ENCODE measurements at regions not wholly inside any gene's neighbourhood (a gene's known extent, or its start where the extent isn't known, plus 50 kb on each side); places are given as distances from the start of the nearest gene placed in this dataset.

- TF ChIP-seq, protein P1, sequence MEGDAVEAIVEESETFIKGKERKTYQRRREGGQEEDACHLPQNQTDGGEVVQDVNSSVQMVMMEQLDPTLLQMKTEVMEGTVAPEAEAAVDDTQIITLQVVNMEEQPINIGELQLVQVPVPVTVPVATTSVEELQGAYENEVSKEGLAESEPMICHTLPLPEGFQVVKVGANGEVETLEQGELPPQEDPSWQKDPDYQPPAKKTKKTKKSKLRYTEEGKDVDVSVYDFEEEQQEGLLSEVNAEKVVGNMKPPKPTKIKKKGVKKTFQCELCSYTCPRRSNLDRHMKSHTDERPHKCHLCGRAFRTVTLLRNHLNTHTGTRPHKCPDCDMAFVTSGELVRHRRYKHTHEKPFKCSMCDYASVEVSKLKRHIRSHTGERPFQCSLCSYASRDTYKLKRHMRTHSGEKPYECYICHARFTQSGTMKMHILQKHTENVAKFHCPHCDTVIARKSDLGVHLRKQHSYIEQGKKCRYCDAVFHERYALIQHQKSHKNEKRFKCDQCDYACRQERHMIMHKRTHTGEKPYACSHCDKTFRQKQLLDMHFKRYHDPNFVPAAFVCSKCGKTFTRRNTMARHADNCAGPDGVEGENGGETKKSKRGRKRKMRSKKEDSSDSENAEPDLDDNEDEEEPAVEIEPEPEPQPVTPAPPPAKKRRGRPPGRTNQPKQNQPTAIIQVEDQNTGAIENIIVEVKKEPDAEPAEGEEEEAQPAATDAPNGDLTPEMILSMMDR (IDR thresholded peaks at IDR 0.05): no peak
- TF ChIP-seq POLR2A (IDR thresholded peaks at IDR 0.05) (no peak), EP300 (IDR thresholded peaks at IDR 0.05) (no peak)
- Histone ChIP-seq H3K9me3 (peaks cover 0 to 13% (median under 1%) of the 10 kb centered on the region in 4 donors), H3K27me3 (no peaks in the 10 kb centered on the region), H3K27ac (no peak overlapping the region), H3K4me1 (no peaks in the 10 kb centered on the region), H3K4me3 (no peak overlapping the region), H3K36me3 (no peaks in the 10 kb centered on the region)
- no peak for DNase-seq (ENCODE audit: low spot score in 2 of 2)
- WGBS, 2 donors: 81 to 89% methylated on average over 2 of the region's 2 CpGs
These were observed 129.9 kb upstream of the PITX1 start for GRCh38 chr5:135163964-135164363.

DNA sequence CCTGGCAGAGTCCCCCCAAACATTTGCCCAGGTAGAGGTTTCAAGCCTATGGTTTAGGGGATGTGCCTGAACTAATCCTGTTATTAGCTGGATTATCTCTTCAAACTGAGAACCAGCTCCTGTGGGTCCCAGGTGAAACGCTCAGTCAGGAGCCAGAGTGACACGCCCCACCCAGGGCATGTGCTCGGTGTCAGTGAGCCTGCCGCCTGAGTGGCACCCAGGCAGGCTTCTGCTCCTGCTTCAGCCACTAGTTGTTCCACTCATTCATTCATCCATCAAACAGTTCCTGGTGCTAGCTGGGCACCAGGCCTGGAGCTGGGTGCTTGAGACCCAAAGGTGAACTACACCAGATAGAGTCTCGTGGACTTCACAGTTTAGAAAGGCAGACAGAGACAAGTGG, 129.4 kb upstream of the PITX1 start:
- TF ChIP-seq POLR2A (IDR thresholded peaks at IDR 0.05) (no peak), EP300 (IDR thresholded peaks at IDR 0.05) (no peak)
- TF ChIP-seq, protein P1 (IDR thresholded peaks at IDR 0.05): no peak
- Histone ChIP-seq H3K4me3 (no peak overlapping the region), H3K27ac (no peak overlapping the region), H3K4me1 (no peaks in the 10 kb centered on the region), H3K27me3 (no peaks in the 10 kb centered on the region), H3K9me3 (peaks cover 0 to 19% (median 3%) of the 10 kb centered on the region in 4 donors), H3K36me3 (no peaks in the 10 kb centered on the region)
- 92 to 93% methylated on average over 5 of the region's 5 CpGs for WGBS, 2 donors
- no peak for DNase-seq (ENCODE audit: low spot score in 2 of 2)

DNA sequence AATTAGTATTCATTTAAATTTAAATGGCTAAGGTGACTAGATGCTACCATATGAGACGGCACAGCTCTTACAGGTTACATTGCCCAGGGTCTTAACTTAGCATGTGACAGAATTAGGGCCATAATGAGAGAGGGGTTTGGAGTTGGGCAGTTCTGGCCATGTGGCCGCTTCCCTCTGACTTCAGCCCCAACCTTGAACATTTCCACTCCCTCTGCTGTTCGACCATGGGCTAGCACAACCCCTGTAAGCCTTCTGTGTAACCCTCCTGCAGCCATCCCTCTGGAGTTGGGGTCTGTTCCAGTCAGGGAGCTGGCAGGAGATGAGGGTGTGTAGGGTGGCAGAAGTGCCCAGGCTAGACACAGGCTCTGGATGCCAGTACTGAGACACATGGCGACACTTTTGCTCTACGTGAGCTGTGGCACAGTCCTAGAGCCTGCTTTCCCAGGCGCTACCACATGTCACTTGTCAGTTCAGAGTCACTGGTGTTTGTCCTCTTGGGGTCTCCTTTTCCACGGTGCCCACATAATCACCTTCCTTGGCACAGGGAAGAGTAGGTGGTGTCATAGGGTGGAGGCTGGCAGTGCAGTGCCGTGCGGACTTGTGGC, 128.7 kb upstream of the PITX1 start:
- TF ChIP-seq, protein P1 (IDR thresholded peaks at IDR 0.05): no peak
- TF ChIP-seq EP300 (IDR thresholded peaks at IDR 0.05) (no peak), POLR2A (IDR thresholded peaks at IDR 0.05) (no peak)
- H3K4me1 ChIP-seq: no peaks in the 10 kb centered on the region
- no peak overlapping the region for H3K4me3 ChIP-seq
- DNase-seq (ENCODE audit: low spot score in 2 of 2): no peak
- no peaks in the 10 kb centered on the region for H3K36me3 ChIP-seq
- no peaks in the 10 kb centered on the region for H3K27me3 ChIP-seq
- WGBS, 2 donors: 72 to 76% methylated on average over 9 of the region's 9 CpGs
- peaks cover 0 to 25% (median 3%) of the 10 kb centered on the region in 4 donors for H3K9me3 ChIP-seq
- H3K27ac ChIP-seq: no peak overlapping the region

DNA sequence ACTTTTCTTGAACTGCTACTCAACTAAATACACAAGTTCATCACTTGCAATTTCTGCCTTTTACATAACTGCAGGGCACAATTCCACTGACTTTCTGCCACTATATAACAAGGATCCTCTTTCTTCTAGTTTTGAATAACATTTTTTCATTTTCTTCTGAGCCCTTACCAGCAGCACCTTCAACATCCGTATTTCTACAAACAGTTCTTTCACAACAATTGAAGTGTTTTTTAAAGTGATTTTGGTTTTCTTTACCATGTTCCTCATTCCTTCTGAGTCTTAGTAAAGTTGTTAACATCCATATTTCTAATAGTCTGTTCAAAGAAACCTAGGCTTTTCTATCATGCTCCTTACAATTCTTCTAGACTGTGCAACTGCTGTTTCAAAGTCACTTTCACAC, 127.2 kb upstream of the PITX1 start:
- H3K9me3 ChIP-seq: peaks cover 0 to 37% (median 3%) of the 10 kb centered on the region in 4 donors
- H3K27me3 ChIP-seq: no peaks in the 10 kb centered on the region
- TF ChIP-seq POLR2A (IDR thresholded peaks at IDR 0.05) (no peak), EP300 (IDR thresholded peaks at IDR 0.05) (no peak)
- TF ChIP-seq, protein P1 (IDR thresholded peaks at IDR 0.05): no peak
- H3K27ac ChIP-seq: no peak overlapping the region
- H3K4me3 ChIP-seq: no peak overlapping the region
- no peaks in the 10 kb centered on the region for H3K4me1 ChIP-seq
- DNase-seq (ENCODE audit: low spot score in 2 of 2): no peak
- H3K36me3 ChIP-seq: no peaks in the 10 kb centered on the region
- WGBS, 2 donors: 35 to 46% methylated on average over 1 of the region's 1 CpG

DNA sequence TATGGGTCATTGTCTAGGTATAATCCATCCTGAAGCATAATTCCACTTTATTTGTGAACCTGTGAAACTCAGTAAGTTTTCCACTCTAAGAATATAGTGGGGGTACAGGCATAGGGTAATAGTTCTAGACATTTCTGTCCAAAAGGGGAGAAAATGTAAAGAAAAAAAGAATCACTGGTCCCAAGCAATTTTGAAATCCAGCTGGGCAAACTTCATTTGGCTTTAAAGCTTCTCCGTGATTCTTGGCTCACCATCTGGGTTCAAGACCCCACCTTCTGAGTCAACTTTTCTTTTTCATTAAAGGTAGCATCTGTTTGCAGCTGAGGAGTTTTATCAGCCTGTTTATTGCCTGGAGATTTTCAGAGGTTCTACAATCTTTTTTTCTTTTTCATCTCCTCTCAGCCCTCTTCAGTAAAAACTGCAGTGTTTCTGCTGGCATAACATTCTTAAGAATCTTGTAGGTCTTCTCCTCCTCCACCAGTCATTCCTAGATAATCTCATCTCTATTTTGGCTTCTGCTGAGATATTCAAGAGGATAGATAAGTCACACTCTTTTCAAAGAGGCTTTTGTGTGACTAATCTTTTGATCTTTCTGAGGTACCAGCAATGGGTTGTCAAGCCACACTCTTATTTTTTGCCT, 126.1 kb upstream of the PITX1 start:
- Histone ChIP-seq H3K4me3 (no peak overlapping the region), H3K36me3 (no peaks in the 10 kb centered on the region), H3K4me1 (no peaks in the 10 kb centered on the region), H3K9me3 (peaks cover 0 to 37% (median 3%) of the 10 kb centered on the region in 4 donors), H3K27ac (no peak overlapping the region), H3K27me3 (no peaks in the 10 kb centered on the region)
- TF ChIP-seq, protein P1 (IDR thresholded peaks at IDR 0.05): no peak
- TF ChIP-seq EP300 (IDR thresholded peaks at IDR 0.05): no peak
- TF ChIP-seq POLR2A (IDR thresholded peaks at IDR 0.05): no peak
- no peak for DNase-seq (ENCODE audit: low spot score in 2 of 2)
- WGBS, 2 donors: 70 to 77% methylated on average over 1 of the region's 1 CpG
